ENCODE measurements at regions not wholly inside any gene's neighbourhood (a gene's known extent, or its start where the extent isn't known, plus 50 kb on each side); places are given as distances from the start of the nearest gene placed in this dataset.

GRCh38 chr20:57934007-57934805 lies 224.4 kb upstream of the PMEPA1 start:
- Histone ChIP-seq H3K36me3 (ENCODE audit: control insufficient read depth in 4 of 4, insufficient read depth in 4 of 4, low read length in 3 of 4) (no peaks in the 10 kb centered on the region), H3K4me3 (ENCODE audit: control insufficient read depth in 1 of 7, extremely low read depth in 1 of 7, insufficient read depth in 4 of 7, low read depth in 2 of 7, low read length in 6 of 7) (no peak overlapping the region), H3K27me3 (replicated peaks in 2 of 5; ENCODE audit: control insufficient read depth in 4 of 5, insufficient read depth in 5 of 5, low read length in 4 of 5) (no peaks in the 10 kb centered on the region), H3K4me1 (ENCODE audit: control extremely low read depth in 1 of 4, control insufficient read depth in 4 of 4, insufficient read depth in 4 of 4, low read length in 3 of 4) (no peaks in the 10 kb centered on the region), H3K27ac (ENCODE audit: insufficient read depth in 1 of 2, low read depth in 1 of 2, low read length in 2 of 2, poor library complexity in 1 of 2, severe bottlenecking in 2 of 2) (no peak overlapping the region), H3K9me3 (ENCODE audit: control extremely low read depth in 1 of 5, control insufficient read depth in 4 of 5, insufficient read depth in 2 of 5, low read depth in 1 of 5, low read length in 4 of 5) (peaks cover 0 to 4% (median 0%) of the 10 kb centered on the region in 5 experiments)
- no peak for DNase-seq
- ChIA-PET CTCF (no interaction called here), POLR2A (no interaction called here)
- 88% methylated on average over 8 of the region's 10 CpGs for WGBS (ENCODE audit: insufficient coverage)

GRCh38 chr20:57932227-57932864 lies 222.5 kb upstream of the PMEPA1 start:
- POLR2A ChIA-PET, result no interaction called here
- DNase-seq, result no peak
- Histone ChIP-seq H3K36me3 (ENCODE audit: control insufficient read depth in 4 of 4, insufficient read depth in 4 of 4, low read length in 3 of 4) (no peaks in the 10 kb centered on the region), H3K27ac (ENCODE audit: insufficient read depth in 1 of 2, low read depth in 1 of 2, low read length in 2 of 2, poor library complexity in 1 of 2, severe bottlenecking in 2 of 2) (no peak overlapping the region), H3K9me3 (ENCODE audit: control extremely low read depth in 1 of 5, control insufficient read depth in 4 of 5, insufficient read depth in 2 of 5, low read depth in 1 of 5, low read length in 4 of 5) (peaks cover 0 to 10% (median 2%) of the 10 kb centered on the region in 5 experiments), H3K4me3 (ENCODE audit: control insufficient read depth in 1 of 7, extremely low read depth in 1 of 7, insufficient read depth in 4 of 7, low read depth in 2 of 7, low read length in 6 of 7) (no peak overlapping the region), H3K27me3 (replicated peaks in 2 of 5; ENCODE audit: control insufficient read depth in 4 of 5, insufficient read depth in 5 of 5, low read length in 4 of 5) (no peaks in the 10 kb centered on the region), H3K4me1 (ENCODE audit: control extremely low read depth in 1 of 4, control insufficient read depth in 4 of 4, insufficient read depth in 4 of 4, low read length in 3 of 4) (no peaks in the 10 kb centered on the region)
- CTCF ChIA-PET, result interaction anchor here (1.0 kb wide), 1 partner anchor 10 kb away, joined by 3 read pairs; no protein-coding TSS in a partner anchor
- WGBS (ENCODE audit: insufficient coverage), result 97% methylated on average over 15 of the region's 17 CpGs

DNA sequence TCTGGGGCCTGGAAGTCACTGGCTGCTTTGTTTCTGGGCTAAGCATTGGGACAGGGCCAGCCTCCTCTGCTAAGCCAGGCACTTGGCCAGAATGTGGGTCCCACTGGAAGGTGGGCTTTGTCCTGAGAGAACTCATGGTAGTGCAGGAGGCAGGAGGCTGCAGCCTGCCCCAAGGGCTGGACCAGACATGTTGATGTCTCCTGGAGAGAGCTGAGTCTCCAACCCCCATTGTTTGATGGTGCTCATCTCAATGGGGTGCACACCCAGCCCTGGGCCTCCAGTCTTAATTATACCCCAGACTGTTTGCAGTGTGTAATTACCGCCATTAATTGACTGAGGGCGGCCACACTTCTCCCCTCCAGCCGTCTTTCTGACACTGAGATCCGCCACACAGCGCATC lies 220.5 kb upstream of the PMEPA1 start:
- POLR2A ChIA-PET, result no interaction called here
- Histone ChIP-seq H3K27ac (ENCODE audit: insufficient read depth in 1 of 2, low read depth in 1 of 2, low read length in 2 of 2, poor library complexity in 1 of 2, severe bottlenecking in 2 of 2) (no peak overlapping the region), H3K4me3 (ENCODE audit: control insufficient read depth in 1 of 7, extremely low read depth in 1 of 7, insufficient read depth in 4 of 7, low read depth in 2 of 7, low read length in 6 of 7) (no peak overlapping the region), H3K4me1 (ENCODE audit: control extremely low read depth in 1 of 4, control insufficient read depth in 4 of 4, insufficient read depth in 4 of 4, low read length in 3 of 4) (no peaks in the 10 kb centered on the region), H3K9me3 (ENCODE audit: control extremely low read depth in 1 of 5, control insufficient read depth in 4 of 5, insufficient read depth in 2 of 5, low read depth in 1 of 5, low read length in 4 of 5) (peaks cover 0 to 21% (median 7%) of the 10 kb centered on the region in 5 experiments), H3K27me3 (replicated peaks in 2 of 5; ENCODE audit: control insufficient read depth in 4 of 5, insufficient read depth in 5 of 5, low read length in 4 of 5) (no peaks in the 10 kb centered on the region), H3K36me3 (ENCODE audit: control insufficient read depth in 4 of 4, insufficient read depth in 4 of 4, low read length in 3 of 4) (no peaks in the 10 kb centered on the region)
- DNase-seq, result no peak
- CTCF ChIA-PET, result interaction anchor here (0.6 kb wide), 1 partner anchor 240 kb away, joined by 3 read pairs; no protein-coding TSS in a partner anchor
- 100% methylated on average over 3 of the region's 5 CpGs for WGBS (ENCODE audit: insufficient coverage)

DNA sequence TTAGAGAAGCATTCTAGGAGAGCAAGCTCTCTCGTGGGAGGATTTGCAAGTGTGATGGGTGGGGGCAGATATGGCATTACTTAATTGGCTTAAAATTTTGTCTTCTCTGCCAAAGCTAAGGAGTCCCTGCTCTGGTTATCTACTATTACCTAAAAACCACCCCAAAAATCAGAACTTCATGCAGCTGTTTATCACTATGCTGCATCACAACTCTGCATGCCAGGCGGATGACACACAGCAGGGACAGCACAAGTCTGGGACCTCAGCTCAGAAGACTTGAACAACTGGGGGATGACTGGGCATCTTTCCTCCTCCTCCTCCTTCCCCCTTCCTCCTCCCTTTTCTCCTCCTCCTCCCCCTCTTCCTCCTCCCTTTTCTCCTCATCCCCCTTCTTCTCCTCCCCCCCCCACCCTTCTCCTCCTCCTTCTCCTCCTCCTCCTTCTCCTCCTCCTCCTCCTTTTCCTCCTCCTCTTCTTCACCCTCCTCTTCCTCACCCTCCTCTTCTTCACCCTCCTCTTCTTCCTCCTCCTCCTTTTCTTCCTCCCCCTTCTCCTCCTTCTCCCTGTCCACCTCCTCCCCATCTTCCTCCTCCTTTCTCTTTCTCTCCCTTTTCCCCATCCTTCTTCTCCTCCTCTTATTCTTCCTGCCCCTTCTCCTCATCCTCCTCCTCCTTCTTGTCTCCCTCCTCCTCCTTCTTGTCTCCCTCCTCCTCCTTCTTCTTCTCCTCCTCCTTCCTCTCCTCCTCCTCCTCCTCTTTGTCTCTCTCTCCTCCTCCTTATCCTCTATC lies 218.6 kb upstream of the PMEPA1 start:
- no peaks in the 10 kb centered on the region for H3K4me1 ChIP-seq (ENCODE audit: control extremely low read depth in 1 of 4, control insufficient read depth in 4 of 4, insufficient read depth in 4 of 4, low read length in 3 of 4)
- POLR2A ChIA-PET, result no interaction called here
- no peak overlapping the region for H3K27ac ChIP-seq (ENCODE audit: insufficient read depth in 1 of 2, low read depth in 1 of 2, low read length in 2 of 2, poor library complexity in 1 of 2, severe bottlenecking in 2 of 2)
- no peaks in the 10 kb centered on the region for H3K27me3 ChIP-seq (replicated peaks in 2 of 5; ENCODE audit: control insufficient read depth in 4 of 5, insufficient read depth in 5 of 5, low read length in 4 of 5)
- CTCF ChIA-PET, result no interaction called here
- WGBS (ENCODE audit: insufficient coverage), result 100% methylated on average over 1 of the region's 2 CpGs
- H3K9me3 ChIP-seq (ENCODE audit: control extremely low read depth in 1 of 5, control insufficient read depth in 4 of 5, insufficient read depth in 2 of 5, low read depth in 1 of 5, low read length in 4 of 5), result peaks cover 0 to 23% (median 7%) of the 10 kb centered on the region in 5 experiments
- no peak overlapping the region for H3K4me3 ChIP-seq (ENCODE audit: control insufficient read depth in 1 of 7, extremely low read depth in 1 of 7, insufficient read depth in 4 of 7, low read depth in 2 of 7, low read length in 6 of 7)
- no peaks in the 10 kb centered on the region for H3K36me3 ChIP-seq (ENCODE audit: control insufficient read depth in 4 of 4, insufficient read depth in 4 of 4, low read length in 3 of 4)
- no peak for DNase-seq

GRCh38 chr20:57927376-57927775 lies 217.6 kb upstream of the PMEPA1 start:
- POLR2A ChIA-PET, result no interaction called here
- H3K27me3 ChIP-seq (replicated peaks in 2 of 5; ENCODE audit: control insufficient read depth in 4 of 5, insufficient read depth in 5 of 5, low read length in 4 of 5), result no peaks in the 10 kb centered on the region
- no peak for DNase-seq
- H3K27ac ChIP-seq (ENCODE audit: insufficient read depth in 1 of 2, low read depth in 1 of 2, low read length in 2 of 2, poor library complexity in 1 of 2, severe bottlenecking in 2 of 2), result no peak overlapping the region
- peaks cover 0 to 2% (median under 1%) of the 10 kb centered on the region in 4 experiments for H3K4me1 ChIP-seq (ENCODE audit: control extremely low read depth in 1 of 4, control insufficient read depth in 4 of 4, insufficient read depth in 4 of 4, low read length in 3 of 4)
- no CpG with 5 or more reads among the region's 1 CpG for WGBS (ENCODE audit: insufficient coverage)
- peaks cover 0 to 23% (median 7%) of the 10 kb centered on the region in 5 experiments for H3K9me3 ChIP-seq (ENCODE audit: control extremely low read depth in 1 of 5, control insufficient read depth in 4 of 5, insufficient read depth in 2 of 5, low read depth in 1 of 5, low read length in 4 of 5)
- CTCF ChIA-PET, result no interaction called here
- H3K4me3 ChIP-seq (ENCODE audit: control insufficient read depth in 1 of 7, extremely low read depth in 1 of 7, insufficient read depth in 4 of 7, low read depth in 2 of 7, low read length in 6 of 7), result no peak overlapping the region
- no peaks in the 10 kb centered on the region for H3K36me3 ChIP-seq (ENCODE audit: control insufficient read depth in 4 of 4, insufficient read depth in 4 of 4, low read length in 3 of 4)

- DNase-seq, result no peak
- 90% methylated on average over 4 of the region's 10 CpGs for WGBS (ENCODE audit: insufficient coverage)
- no peaks in the 10 kb centered on the region for H3K36me3 ChIP-seq (ENCODE audit: control insufficient read depth in 4 of 4, insufficient read depth in 4 of 4, low read length in 3 of 4)
- H3K4me3 ChIP-seq (ENCODE audit: control insufficient read depth in 1 of 7, extremely low read depth in 1 of 7, insufficient read depth in 4 of 7, low read depth in 2 of 7, low read length in 6 of 7), result no peak overlapping the region
- CTCF ChIA-PET, result no interaction called here
- peaks cover 0 to 9% (median 4%) of the 10 kb centered on the region in 4 experiments for H3K4me1 ChIP-seq (ENCODE audit: control extremely low read depth in 1 of 4, control insufficient read depth in 4 of 4, insufficient read depth in 4 of 4, low read length in 3 of 4)
- peaks cover 0 to 19% (median 6%) of the 10 kb centered on the region in 5 experiments for H3K9me3 ChIP-seq (ENCODE audit: control extremely low read depth in 1 of 5, control insufficient read depth in 4 of 5, insufficient read depth in 2 of 5, low read depth in 1 of 5, low read length in 4 of 5)
- H3K27ac ChIP-seq (ENCODE audit: insufficient read depth in 1 of 2, low read depth in 1 of 2, low read length in 2 of 2, poor library complexity in 1 of 2, severe bottlenecking in 2 of 2), result no peak overlapping the region
- POLR2A ChIA-PET, result no interaction called here
- no peaks in the 10 kb centered on the region for H3K27me3 ChIP-seq (replicated peaks in 2 of 5; ENCODE audit: control insufficient read depth in 4 of 5, insufficient read depth in 5 of 5, low read length in 4 of 5)
Measured at GRCh38 chr20:57922706-57923105, 212.9 kb upstream of the PMEPA1 start.

Data from common myeloid progenitor, CD34-positive (primary cell).